ENCODE measurements at regions not wholly inside any gene's neighbourhood (a gene's known extent, or its start where the extent isn't known, plus 50 kb on each side); places are given as distances from the start of the nearest gene placed in this dataset.

DNA sequence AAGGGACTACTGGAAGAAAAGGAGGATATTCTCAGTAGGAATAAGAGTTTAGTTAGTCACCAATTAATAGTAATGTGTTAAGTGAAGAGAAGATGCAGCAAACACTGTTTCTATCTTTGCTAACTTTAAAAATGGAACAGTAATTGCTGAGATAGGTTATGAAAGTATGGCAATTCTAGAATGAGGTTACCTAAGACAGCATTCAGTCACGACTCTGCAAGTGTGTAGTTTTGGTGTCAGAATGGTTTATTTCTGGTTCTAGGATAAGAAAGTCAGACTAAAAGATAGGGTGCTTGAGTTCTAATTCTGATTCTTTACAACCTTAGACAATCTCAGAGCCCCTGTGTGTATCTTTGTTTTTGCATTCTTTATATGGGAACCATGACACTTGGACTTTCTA, 138.1 kb downstream of the POU4F1 start:
- TF ChIP-seq, protein P1, sequence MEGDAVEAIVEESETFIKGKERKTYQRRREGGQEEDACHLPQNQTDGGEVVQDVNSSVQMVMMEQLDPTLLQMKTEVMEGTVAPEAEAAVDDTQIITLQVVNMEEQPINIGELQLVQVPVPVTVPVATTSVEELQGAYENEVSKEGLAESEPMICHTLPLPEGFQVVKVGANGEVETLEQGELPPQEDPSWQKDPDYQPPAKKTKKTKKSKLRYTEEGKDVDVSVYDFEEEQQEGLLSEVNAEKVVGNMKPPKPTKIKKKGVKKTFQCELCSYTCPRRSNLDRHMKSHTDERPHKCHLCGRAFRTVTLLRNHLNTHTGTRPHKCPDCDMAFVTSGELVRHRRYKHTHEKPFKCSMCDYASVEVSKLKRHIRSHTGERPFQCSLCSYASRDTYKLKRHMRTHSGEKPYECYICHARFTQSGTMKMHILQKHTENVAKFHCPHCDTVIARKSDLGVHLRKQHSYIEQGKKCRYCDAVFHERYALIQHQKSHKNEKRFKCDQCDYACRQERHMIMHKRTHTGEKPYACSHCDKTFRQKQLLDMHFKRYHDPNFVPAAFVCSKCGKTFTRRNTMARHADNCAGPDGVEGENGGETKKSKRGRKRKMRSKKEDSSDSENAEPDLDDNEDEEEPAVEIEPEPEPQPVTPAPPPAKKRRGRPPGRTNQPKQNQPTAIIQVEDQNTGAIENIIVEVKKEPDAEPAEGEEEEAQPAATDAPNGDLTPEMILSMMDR (IDR thresholded peaks at IDR 0.05; ENCODE audit: extremely low read depth in 1 of 2, insufficient read depth in 1 of 2, low read depth in 1 of 2, low read length in 2 of 2): no peak
- TF ChIP-seq POLR2A (IDR thresholded peaks at IDR 0.05; ENCODE audit: low read depth, low read length) (no peak), POLR2AphosphoS5 (IDR thresholded peaks at IDR 0.05; ENCODE audit: insufficient read depth, low read depth, low read length) (no peak)
